ENCODE measurements at regions not wholly inside any gene's neighbourhood (a gene's known extent, or its start where the extent isn't known, plus 50 kb on each side); places are given as distances from the start of the nearest gene placed in this dataset.

DNA sequence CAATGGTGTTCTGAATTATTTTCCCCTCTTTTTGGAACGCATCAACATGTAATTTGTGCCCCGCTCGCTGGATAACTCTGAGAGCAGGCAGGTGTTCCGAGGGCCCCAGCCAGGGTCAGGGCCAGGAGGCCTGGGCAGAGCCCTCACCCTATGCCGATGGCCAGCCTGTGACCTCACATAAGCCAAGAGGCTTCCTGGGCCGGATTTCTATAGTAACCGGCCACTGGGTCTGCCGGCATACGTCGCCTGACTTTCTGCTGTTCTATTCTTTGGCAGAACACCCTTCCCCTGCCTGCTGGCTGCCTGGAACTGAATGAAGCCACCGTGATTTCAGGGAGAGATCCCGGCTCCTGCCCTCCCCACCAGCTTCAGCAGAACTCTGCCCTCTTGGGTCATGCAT, 375.2 kb downstream of the SHANK2 start:
- TF ChIP-seq EZH2phosphoT487 (IDR thresholded peaks at IDR 0.05; ENCODE audit: insufficient read depth, low read depth) (no peak), EZH2 (IDR thresholded peaks at IDR 0.05; ENCODE audit: insufficient read depth, poor library complexity, severe bottlenecking) (no peak)

All from GM23248 (cell line).